ENCODE measurements at regions not wholly inside any gene's neighbourhood (a gene's known extent, or its start where the extent isn't known, plus 50 kb on each side); places are given as distances from the start of the nearest gene placed in this dataset.
A peak's percentile ranks its signal among the peaks of the same experiment; 100 is the strongest.
"Not testable (repeated sequence)": the region's sequence is repeated elsewhere in the genome, so short reads cannot be mapped to it uniquely, and the experiment has no call there.

DNA sequence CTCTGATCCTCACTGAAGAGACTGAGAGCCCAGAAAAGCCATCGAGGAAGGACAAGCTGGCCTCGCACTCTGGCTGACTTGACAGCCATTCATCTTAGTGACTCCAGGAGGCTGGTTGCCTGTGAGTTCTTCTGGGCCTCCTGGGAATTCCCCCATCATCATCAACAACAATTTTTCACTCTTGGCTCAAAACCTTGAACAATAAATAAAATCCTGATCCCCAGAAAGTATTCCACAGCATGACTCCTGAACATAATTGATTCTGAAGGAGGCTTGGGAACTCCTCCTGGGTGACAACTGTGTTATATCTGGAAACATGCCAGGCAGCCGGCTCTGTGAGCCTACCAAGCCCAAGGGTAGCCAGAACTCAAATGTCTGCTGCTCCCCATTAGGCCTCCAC lies 188.6 kb downstream of the SHQ1 start:
- no peak for DNase-seq

DNA sequence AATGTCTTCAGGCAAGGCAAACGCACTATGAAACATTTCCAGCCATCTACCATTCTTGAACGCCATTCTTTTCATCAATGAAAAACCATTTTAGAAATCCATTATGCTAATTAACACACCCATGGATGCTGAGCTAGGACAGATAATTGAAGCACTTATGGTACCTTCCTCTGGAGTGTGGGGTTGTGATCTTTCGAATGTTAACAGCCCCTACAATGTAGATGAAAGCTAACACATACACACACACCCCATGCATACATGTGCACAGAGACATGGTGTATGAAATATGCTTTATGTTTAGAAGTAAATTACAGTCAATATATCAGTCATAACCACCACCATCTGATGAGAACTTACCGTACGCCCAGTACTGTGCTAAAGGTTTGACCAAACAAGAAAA lies 189.1 kb downstream of the SHQ1 start:
- DNase-seq = no peak

DNA sequence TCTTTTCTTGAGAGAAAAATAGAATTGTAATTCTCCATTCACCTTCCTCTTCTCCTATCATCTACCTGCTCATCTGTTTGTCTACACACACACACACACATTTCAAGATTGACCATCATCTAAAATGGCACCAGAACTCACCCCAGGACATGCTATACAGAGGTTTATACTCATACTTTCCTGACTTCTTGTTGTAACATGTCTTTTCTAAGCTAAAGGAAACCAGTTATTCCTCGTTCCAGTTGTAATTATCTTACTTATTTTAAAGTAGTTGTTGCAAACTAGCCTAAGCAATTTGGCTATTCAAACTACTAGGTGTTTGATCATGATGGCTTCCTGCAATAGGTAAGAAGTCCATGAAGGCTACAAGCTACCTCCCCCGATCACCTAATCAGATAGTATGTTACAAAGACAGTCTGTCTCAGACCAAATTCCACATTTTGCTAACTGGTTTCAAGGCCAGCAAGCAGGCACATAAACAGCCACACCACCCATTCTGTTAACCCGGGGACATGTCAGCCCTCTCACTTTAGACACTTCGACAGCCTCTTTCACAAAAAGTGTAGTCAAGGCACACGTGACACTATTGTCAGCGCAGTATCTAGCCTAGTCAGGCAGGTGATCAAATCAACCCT lies 189.7 kb downstream of the SHQ1 start:
- no peak for DNase-seq

DNA sequence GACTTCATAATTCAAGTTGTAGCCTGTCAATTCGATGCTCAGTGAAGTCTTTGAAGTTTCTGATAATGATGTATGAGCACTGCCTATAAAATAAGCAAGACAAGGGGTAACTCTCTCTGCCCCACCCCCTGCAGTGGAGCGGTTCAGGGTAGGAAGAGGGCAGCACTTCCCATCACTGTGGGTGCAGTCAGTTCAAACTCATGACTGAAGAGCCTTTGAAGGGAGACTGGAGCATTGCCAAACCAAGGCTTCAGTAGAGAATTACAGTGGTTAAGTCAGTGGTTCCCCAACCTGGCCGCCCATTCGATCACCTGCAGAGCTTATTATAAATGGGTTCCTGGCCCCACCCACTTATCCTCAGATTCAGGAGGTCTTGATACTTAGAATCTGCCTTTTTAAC lies 190.6 kb downstream of the SHQ1 start:
- DNase-seq = peak in 1 of 2 donors; percentile 16

DNA sequence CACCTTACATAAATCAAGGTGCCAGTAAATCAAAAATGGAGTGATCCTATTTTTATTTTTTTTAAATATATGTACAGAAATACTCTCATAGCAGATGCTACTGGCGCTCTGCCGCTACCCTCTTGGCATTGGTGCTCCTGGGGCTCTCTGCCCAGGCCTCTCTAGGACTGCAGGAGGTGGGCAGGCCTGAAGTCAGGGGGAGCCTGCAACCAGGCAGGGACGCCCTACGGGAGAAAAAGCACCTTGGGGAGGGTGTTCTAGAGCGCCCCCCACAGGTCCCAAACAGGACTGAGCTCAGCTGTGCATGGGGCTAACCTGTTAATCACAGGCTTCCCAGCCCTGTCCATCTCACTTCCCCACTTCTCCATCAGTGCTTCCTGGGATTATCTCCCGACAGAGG lies 192.5 kb downstream of the SHQ1 start:
- no peak for DNase-seq

DNA sequence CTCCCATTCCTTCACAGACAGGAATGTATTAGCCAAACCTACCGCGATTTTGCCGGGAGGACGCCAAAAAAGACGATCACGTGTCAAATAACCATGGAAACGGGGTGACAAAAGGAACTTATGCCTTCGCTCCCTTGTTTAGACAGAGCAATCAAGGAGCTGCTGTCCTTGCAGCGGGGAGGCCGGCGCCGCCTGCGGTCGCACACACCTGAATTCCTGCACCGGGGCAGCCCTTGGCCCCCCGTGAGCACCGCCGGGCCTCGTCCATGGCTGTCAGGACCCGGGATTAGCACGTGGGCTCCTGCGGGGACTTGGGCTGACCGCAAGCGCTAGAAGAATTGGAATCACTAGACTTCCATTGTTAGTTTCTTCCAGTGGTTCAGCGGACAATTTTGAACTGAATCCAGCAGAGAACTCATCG lies 193.1 kb downstream of the SHQ1 start:
- DNase-seq = no peak

DNA sequence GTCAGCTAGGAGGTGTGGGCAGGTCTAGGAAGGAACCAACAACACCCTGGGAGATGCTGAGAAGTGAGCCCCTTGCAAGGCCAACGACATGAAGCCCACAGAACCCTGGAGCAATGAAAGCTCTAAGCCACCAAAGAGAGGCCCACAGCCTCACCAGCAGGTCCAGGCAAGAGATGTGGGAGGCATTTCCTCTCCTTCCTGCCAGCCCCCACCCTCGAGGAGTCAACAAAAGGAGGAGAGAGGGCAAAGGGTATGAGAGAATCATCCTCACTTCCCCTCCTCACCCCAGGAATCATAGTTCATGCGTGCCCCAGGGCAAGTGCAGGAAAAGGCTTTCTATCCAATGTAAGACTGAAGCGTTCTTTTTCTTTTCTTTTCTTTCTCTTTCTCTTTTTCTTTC lies 195.8 kb downstream of the SHQ1 start:
- no peak for DNase-seq

DNA sequence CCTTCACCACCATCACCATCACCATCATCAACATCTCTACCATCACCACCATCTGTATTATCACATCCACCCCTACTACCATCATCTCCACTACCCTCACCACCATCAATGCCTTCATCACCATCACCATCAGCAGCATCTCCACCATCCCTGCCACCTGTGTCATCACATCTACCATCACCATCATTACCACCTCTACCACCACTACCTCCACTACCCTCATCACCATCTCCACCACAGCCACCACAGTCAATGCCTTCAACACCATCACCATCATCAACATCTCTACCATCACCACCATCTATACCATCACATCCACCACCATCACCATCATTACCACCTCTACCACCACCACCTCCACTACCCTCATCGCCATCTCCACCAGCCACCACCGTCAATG lies 196.7 kb downstream of the SHQ1 start:
- no peak for DNase-seq

DNA sequence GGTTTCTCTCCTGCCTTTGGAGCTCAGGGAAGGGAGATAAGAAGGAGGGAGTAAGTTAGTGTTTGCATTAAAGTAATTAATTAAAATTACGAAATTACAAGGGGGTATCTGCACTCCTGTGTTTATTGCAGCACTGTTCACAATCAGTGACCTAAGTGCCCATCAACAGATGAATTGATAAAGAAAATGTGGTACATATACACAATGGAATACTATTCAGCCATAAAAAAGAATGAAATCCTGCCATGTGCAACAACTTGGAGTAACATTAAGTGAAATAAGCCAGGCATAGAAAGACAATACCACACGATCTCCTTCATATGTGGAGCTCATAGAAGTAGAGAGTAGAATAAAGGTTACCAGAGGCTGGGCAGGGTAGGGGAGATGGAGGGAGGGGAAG lies 202.0 kb downstream of the SHQ1 start:
- no peak for DNase-seq

DNA sequence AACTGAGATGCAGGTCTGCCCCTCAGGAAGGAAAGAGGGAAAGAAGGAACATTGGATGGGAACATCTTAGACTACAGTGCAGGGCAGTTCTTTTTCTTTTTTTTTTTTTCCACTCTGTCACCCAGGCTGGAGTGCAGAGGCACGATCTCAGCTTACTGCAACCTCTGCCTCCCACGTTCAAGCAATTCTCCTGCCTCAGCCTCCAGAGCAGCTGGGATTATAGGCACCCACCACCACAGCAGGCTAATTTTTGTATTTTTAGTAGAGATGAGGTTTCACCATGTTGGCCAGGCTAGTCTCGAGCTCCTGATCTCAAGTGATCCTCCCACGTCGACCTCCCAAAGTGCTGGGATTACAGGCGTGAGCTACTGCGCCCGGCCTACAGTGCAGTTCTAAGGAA lies 204.6 kb downstream of the SHQ1 start:
- DNase-seq = not testable (repeated sequence)

DNA sequence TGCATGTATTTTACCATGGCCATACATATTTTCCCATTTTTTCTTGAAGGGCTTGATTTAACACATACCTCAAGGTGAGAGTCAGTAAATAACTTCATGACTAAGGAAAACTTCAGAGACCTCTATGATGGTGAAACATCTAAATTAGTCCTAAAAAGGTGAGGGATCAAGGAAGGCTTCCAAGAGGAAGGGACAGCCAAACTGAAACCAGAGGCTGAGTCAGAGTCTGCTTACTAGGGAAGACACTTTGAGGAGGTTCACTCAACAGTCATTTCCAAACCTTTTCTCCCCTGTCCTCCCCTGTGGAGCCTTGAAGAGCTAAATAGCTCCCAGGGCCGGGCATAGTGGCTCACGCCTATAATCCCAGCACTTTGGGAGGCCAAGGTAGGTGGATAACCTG lies 206.6 kb downstream of the SHQ1 start:
- DNase-seq = no peak

DNA sequence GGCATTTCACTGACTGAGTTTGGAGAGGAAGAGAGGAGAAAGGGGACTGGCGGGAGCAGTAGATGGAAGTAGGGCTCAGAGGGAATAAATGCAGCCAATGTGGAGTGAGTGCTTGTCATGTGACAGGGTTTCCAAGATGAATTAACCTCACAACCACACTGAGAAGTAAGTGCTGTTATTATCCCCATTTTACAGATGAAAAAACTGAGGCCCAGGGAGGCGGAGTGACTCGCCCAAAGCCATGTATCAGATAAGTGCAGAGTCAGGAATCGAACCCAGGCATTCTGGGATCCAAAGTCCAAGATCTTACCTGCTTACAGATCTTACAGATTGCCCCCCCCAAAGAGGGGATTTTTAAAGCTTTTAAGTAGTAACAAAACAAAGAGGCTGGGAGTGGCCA lies 207.2 kb downstream of the SHQ1 start:
- no peak for DNase-seq

DNA sequence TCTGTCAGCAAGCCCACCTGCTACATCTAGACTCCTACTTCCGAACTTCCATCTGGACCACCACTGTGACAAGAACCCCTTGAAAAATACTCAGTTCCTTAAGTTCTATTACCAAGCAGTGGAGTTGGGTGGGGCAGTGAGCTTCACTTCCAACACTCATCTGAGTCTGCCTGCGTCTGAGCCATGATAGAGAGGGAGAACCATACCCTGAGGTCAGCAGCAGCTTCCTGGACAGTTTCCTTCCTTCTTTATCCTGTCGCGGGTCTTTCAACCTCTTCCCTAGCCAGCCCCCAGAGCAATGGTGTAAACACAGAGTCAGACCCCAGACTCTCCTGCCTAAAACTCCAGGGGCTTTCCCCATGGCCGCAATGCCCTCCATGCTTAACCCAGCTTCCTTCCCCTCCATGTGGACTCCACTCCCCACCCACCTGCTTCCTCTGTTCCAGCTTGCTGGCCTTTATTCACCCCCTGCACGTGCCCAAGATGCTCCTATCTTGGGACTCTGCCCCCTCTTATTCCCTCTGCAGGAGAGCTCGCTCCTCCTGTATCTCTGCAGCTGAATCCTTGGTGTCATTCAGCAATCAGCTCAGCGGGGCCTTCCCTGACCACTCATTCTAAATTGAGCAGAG lies 211.2 kb downstream of the SHQ1 start:
- DNase-seq = no peak

DNA sequence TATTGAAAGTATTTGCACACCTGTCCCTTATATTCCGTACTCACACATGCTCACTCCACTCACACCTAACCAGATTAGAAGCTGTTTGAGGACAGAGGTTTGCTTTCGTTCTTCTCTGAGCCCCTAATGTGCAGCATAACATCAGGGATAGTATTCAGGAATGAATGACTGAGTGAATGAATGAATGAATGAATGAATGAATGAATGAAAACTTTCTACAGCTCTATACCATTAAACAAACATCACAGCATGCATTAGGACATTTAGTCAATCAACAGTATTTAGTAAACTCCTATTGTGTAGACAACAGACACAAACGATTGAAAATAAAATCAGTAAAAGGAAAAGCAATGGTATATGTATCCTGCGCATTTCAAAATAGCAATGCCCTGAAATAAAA lies 212.7 kb downstream of the SHQ1 start:
- no peak for DNase-seq

DNA sequence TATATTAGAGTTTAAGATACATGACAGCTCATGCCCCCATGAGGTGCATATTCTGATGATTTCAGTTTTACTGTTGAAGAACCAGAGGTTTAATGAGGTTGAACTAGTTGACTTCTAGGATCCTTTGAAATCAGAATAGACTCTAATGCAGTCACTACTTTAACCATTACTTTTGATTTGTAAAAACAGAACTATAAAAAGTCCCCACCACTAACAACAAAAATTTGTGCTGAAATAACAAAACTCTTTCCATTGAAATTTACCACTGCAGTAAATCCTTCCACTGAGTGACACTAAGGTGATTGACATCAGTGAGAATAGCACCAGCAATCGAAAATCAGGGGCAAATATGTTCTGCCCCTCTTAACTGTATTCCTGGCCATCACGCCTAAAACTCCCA lies 214.1 kb downstream of the SHQ1 start:
- DNase-seq = no peak

DNA sequence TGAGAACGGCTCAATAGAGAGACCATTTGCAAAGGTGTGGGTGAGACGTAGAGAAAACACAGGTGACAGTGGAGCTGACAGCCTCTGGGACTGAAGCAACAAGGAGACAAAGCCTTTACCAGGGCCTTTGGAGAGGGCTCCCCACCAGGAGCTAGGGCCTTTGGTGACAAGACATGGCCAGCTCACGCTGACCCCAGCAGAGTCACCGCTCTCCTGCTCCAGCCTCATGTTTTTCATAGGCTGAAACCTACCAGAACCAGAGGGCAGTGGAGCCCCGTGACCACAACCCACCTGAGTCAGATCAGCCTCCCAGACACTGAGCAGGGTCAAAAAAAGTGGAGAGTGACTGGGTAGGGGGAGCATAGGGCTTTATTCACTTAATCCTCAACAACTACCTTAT lies 214.7 kb downstream of the SHQ1 start:
- DNase-seq = no peak

DNA sequence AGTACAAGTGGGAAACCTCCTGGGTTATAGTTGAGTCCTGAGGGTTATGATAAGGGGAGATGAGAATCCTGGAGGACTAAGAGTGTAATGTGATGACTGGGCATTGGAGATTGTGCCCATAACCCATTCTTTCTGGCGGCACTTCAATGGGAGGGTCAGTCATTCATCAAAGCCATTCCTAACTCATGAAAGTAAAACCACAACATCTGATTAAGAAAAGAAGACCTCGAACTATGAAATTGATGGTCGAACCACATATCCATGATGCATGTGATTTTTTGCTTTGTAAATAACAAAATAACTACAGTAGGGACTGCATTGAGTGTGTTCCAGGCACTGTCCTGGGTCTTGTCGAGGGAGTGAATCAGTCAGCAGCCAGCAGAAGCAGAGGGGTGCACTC lies 215.1 kb downstream of the SHQ1 start:
- DNase-seq = no peak

DNA sequence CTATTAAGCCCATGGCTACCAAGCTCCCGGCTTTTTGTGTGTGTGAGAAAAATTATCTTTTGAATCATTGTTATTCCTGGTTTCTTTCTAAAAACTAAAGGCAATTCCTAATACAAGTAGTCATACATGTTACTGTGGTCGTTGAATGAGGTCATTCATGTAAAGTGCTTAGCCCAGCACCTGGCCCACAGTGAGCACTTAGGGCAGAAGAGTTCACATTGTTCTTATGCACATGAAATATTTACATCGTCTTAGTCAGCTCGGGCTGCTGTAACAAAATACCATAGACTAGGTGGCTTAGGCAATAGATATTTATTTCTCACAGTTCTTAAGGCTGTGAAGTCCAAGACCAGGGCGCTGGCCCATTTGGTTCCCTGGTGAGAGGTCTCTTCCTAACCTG lies 216.1 kb downstream of the SHQ1 start:
- no peak for DNase-seq

DNA sequence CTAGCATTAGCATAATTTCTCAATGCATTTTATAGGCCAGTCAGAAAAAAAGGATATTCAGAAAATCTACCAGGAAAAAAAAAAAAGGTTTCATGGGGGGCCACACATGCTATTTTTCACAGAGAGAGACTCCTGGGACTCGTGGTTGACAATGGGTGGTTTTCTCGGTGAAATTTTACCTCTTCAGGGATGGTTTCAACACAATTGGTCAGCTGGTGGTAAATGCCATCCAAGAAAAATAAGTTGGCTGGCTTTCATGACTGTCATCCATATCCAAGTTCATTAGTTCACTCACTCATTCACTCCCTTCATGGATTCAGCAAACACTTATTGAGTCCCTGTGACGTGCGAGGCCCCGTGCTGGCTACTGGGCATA lies 217.3 kb downstream of the SHQ1 start:
- no peak for DNase-seq

DNA sequence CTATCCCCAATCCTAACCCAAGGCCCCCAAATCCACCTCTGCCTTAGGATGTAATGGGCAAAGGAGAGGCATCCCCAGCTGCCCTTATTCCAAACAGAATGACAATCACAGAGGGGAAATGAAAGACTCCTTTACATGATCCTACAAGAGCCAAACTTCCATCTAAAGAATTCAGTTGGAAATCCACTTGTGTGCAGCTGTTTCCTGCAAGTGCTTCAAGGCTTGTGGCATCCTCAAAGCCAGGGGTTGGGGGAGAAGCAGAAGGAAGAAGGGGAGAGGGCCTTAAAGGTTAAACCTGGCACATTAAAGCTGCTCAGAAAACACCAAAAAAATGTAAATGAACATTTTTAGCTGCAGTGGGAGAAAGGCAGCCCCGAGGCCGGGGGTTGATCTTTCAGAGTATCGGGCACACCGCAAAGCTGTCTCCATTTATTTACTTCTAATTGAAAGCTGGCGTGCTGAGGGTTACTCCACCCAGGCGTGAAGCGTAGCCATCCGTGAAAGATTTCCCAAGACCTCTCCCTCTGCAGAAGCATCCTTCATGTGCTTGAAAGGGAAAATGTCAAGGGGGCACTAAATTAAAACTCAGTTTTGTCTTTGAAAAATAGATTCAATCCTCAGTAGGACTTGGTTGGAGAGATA lies 217.8 kb downstream of the SHQ1 start:
- no peak for DNase-seq

DNA sequence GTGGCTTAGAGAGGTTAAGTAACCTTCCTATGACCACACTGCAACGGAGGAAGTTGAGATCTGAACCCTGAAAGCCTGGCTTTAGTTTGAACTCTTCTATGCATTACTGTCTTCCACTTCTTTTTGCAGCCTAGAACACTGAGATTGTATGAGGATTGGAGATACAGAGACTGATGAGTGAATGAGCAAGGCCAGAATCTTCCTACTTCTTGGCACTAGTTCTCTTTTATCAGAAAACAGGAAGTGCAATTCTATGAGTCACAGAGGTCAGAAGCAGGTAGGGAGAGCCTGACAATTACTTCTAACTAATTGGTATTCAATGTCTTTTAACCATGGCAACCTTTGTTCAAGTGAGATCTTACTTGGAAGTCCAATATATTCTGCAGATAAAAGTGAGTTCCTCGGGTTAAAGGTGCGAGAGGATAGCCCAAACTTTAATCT lies 219.0 kb downstream of the SHQ1 start:
- DNase-seq = no peak

DNA sequence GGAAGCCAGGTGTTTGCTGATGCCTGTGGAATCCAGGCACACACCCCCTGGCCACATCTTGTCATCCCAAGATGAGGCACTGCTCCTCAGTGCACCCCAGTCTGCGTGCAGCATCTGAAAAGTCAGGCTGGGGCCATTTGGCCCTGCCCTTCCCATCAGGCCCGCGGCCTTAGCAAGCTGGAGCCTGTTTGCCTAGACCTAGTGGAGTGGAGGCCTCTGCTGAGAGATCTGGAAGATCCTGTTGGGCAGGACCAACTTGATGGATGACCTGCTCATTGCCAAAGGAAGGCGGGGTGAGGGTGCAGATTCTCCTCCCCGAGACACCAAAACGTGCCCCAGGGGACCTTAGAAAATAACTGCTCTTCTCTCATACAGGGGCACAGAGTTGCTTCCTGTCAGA lies 220.2 kb downstream of the SHQ1 start:
- DNase-seq = no peak

DNA sequence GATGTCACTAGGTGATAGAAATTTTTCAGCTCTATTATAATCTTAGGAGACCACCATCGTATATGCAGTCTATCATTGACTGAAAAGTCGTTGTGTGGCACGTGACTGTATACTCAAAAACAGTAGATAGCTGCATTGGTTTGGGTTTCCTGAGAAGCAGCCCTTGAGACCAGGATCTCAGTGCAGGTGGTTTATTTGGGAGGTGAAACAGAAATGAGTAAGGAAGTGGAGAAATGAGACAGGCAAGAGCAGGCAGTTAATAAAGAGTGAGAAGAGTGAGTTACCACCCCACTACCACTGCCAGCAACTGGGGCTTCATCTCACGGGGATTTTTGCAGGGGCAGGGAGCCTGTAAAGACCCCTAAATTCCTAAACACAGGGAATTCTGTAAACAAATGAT lies 221.0 kb downstream of the SHQ1 start:
- DNase-seq = no peak

DNA sequence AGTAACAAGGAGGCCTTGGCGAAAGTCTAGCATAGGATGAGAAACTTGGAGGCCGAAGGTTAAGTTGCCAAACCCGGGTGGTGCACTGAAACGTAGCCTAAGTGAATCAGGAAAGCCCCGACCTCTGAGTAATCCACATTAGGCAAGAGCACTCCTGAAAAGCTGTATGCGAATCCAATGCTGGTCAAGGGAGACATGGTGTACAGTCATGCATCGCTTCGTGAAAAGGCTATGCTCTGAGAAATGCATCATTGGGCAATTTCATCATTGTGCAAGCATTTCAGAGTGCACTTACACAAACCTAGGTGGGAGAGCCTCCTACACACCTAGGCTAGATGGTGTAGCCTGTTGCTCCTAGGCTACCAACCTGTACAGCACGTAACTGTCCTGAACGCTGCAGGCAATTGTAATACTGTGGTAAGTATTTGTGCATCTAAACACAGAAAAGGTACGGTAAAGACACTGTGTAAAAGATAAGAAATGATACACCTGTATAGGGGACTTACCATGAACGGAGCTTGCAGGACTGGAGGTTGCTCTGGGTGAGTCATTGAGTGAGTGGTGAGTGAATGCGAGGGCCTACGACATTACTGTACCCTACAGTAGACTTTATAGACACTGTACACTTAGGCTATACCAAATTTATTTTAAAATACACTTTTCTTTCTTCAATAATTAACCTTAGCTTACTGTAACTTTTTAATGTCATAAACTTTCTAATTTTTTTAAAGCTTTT lies 222.5 kb downstream of the SHQ1 start:
- DNase-seq = no peak
